ENCODE measurements at regions not wholly inside any gene's neighbourhood (a gene's known extent, or its start where the extent isn't known, plus 50 kb on each side); places are given as distances from the start of the nearest gene placed in this dataset.

- no peak for TF ChIP-seq POLR2A (IDR thresholded peaks at IDR 0.05)
- TF ChIP-seq POLR2AphosphoS5 (IDR thresholded peaks at IDR 0.05; ENCODE audit: insufficient read depth in 1 of 2, low read depth in 1 of 2) = no peak
- no peak for TF ChIP-seq CTCF (IDR thresholded peaks at IDR 0.05)
These were observed 331.8 kb downstream of the KCNJ3 start for GRCh38 chr2:155030296-155030695.
